HCT116 (cell line): ENCODE measurements at regions not wholly inside any gene's neighbourhood (a gene's known extent, or its start where the extent isn't known, plus 50 kb on each side); places are given as distances from the start of the nearest gene placed in this dataset.

ENCODE experiments used
- ATAC-seq: fragments of 200-7000 bp; cut with Tn5 transposase; 2 replicates; pipeline ENCODE4 v1.9.1; 2020; ENCODE audit warnings: mild to moderate bottlenecking, moderate library complexity
- BruUV-seq: library from RNA; stranded (reverse); fragments of 400-500 nt; replicated peaks from 2 replicates; lab custom pipeline; 2021; lab: Mats Ljungman, UMichigan
- CTCF ChIA-PET: fragments of 300-600 bp; sonication (Branson Sonifier 250); formaldehyde crosslinking; loops from one replicate; lab custom pipeline; 2021; ENCODE audit warnings: antibody characterized with exemption; lab: Charles Lee
- POLR2A ChIA-PET: fragments of 300-600, 350-600 bp; sonication (Branson Sonifier 250); formaldehyde crosslinking; loops from one replicate; lab custom pipeline; 2021; ENCODE audit warnings: antibody characterized with exemption; lab: Charles Lee
- RAD21 ChIA-PET, 2 experiments: fragments of 300-600 bp; sonication (Branson Sonifier 250); formaldehyde crosslinking; loops; one replicate each; lab custom pipeline; 2023; ENCODE audit warnings: low total read pairs in 2 of 2; ENCODE audit not compliant: uncharacterized antibody in 2 of 2, unreplicated experiment in 2 of 2, low non-redundant PET in 1 of 2; lab: Charles Lee
- DNase-seq: peaks from one replicate; pipeline ENCODE4 v3.0.0-alpha.2; 2010; ENCODE audit warnings: low read depth, low spot score
- H2AFZ ChIP-seq: fragments of 200-600 bp; shearing (Covaris generic), sonication (generic); 2 replicates; pipeline ENCODE4 v1.6.1; 2017; ENCODE audit warnings: low read depth, mixed run types, mixed read lengths, antibody characterized with exemption, low read length; ENCODE audit not compliant: poor library complexity, severe bottlenecking
- H3K27ac ChIP-seq: 2 replicates; pipeline ENCODE4 v1.5.1; 2012; ENCODE audit warnings: low read depth, low read length
- H3K27me3 ChIP-seq: fragments of 200-600 bp; sonication (generic); 2 replicates; pipeline ENCODE4 v1.6.1; 2016; ENCODE audit warnings: mixed run types, low read length, mixed read lengths; ENCODE audit not compliant: insufficient read depth
- H3K36me3 ChIP-seq, 2 experiments: fragments of 200-500 bp in 1 of 2; fragments of 200-600 bp in 1 of 2; sonication (Bioruptor generic) in 1 of 2; sonication (generic) in 1 of 2; 2 replicates each; pipeline versions ENCODE4 v1.5.1 to v1.6.1; 2014 to 2016; ENCODE audit warnings: low read length in 2 of 2, inconsistent platforms in 1 of 2, mixed read lengths in 1 of 2, mixed run types in 1 of 2; ENCODE audit not compliant: insufficient read depth in 2 of 2, control insufficient read depth in 1 of 2
- H3K4me1 ChIP-seq, 2 experiments: fragments of 200-600 bp in 1 of 2; sonication (generic) in 1 of 2; 2 replicates each; pipeline versions ENCODE4 v1.5.1 to v1.6.1; 2012 to 2017; ENCODE audit warnings: low read length in 2 of 2, inconsistent platforms in 1 of 2, mild to moderate bottlenecking in 1 of 2, mixed read lengths in 1 of 2, mixed run types in 1 of 2, moderate library complexity in 1 of 2; ENCODE audit not compliant: insufficient read depth in 2 of 2, control insufficient read depth in 1 of 2
- H3K4me2 ChIP-seq: fragments of 200-600 bp; sonication (generic); 2 replicates; pipeline ENCODE4 v1.6.1; 2017; ENCODE audit warnings: mixed run types, low read length, mixed read lengths
- H3K4me3 ChIP-seq, 2 experiments: fragments of 200-600 bp in 1 of 2; sonication (generic) in 1 of 2; replicated peaks in 1 of 2; 2 replicates each; pipeline ENCODE4 v1.5.1; 2011 to 2016; ENCODE audit warnings: low read length in 2 of 2, control low read depth in 1 of 2, low read depth in 1 of 2, mild to moderate bottlenecking in 1 of 2, mixed read lengths in 1 of 2, mixed run types in 1 of 2
- H3K79me2 ChIP-seq: fragments of 200-600 bp; sonication (generic); 2 replicates; pipeline ENCODE4 v1.6.1; 2017; ENCODE audit warnings: mild to moderate bottlenecking, mixed run types, low read length, moderate library complexity, mixed read lengths; ENCODE audit not compliant: insufficient read depth
- H3K9ac ChIP-seq: fragments of 200-600 bp; sonication (generic); 2 replicates; pipeline ENCODE4 v1.6.1; 2016; ENCODE audit warnings: low read length, mixed read lengths
- H3K9me2 ChIP-seq: fragments of 200-600 bp; sonication (generic), shearing (Covaris generic); 2 replicates; pipeline ENCODE4 v1.6.1; 2017; ENCODE audit warnings: mixed run types, mild to moderate bottlenecking, moderate library complexity; ENCODE audit not compliant: insufficient read depth
- H3K9me3 ChIP-seq, 2 experiments: fragments of 200-500 bp in 1 of 2; fragments of 200-600 bp in 1 of 2; sonication (Bioruptor generic) in 1 of 2; sonication (generic) in 1 of 2; 2 replicates each; pipeline ENCODE4 v1.6.1; 2014 to 2017; ENCODE audit warnings: low read length in 2 of 2, mixed read lengths in 2 of 2, inconsistent platforms in 1 of 2, low read depth in 1 of 2, mild to moderate bottlenecking in 1 of 2, mixed run types in 1 of 2, moderate library complexity in 1 of 2; ENCODE audit not compliant: control insufficient read depth in 1 of 2, insufficient read depth in 1 of 2
- H4K20me1 ChIP-seq: fragments of 200-600 bp; sonication (generic), shearing (Covaris generic); 2 replicates; pipeline ENCODE4 v1.6.1; 2017; ENCODE audit warnings: mixed run types, mild to moderate bottlenecking, moderate library complexity; ENCODE audit not compliant: insufficient read depth
- ATF3 ChIP-seq: IDR thresholded peaks from 2 replicates; pipeline ENCODE4 v1.6.1; 2012
- CBX3 ChIP-seq: IDR thresholded peaks from 2 replicates; pipeline ENCODE4 v1.6.1; 2012; ENCODE audit warnings: low read depth
- POLR2AphosphoS5 ChIP-seq: IDR thresholded peaks from 2 replicates; pipeline ENCODE4 v1.6.1; 2011; ENCODE audit warnings: mild to moderate bottlenecking, low read depth, low read length, moderate library complexity
- REST ChIP-seq: IDR thresholded peaks from 2 replicates; pipeline ENCODE4 v1.6.1; 2012; ENCODE audit warnings: low read depth
- SIN3A ChIP-seq: IDR thresholded peaks from 2 replicates; pipeline ENCODE4 v1.6.1; 2012; ENCODE audit warnings: low read depth
- SRF ChIP-seq: IDR thresholded peaks from 2 replicates; pipeline ENCODE4 v1.6.1; 2012; ENCODE audit warnings: low read depth
- YY1 ChIP-seq: IDR thresholded peaks from 2 replicates; pipeline ENCODE4 v1.6.1; 2011; ENCODE audit warnings: low read length, low read depth, moderate library complexity, mild to moderate bottlenecking; ENCODE audit not compliant: insufficient replicate concordance; ENCODE audit errors: extremely low read depth
- ZFX ChIP-seq: fragments of 450-650 bp; IDR thresholded peaks from 2 replicates; pipeline ENCODE4 v1.6.1; 2017
- intact Hi-C: fragments of 100-400 bp; cut with micrococcal nuclease; formaldehyde crosslinking; loops from 2 replicates; pipeline ENCODE4 v1.10.0; 2022

- H3K79me2 ChIP-seq = no peaks in the 10 kb centered on the region
- H3K9ac ChIP-seq = no peak overlapping the region
- H3K27ac ChIP-seq = no peak overlapping the region
- TF ChIP-seq ATF3 (no peak), ZFX (no peak), POLR2AphosphoS5 (no peak), REST (no peak), SRF (no peak), CBX3 (no peak), SIN3A (no peak), YY1 (no peak)
- intact Hi-C loops = no loop called here
- ChIA-PET CTCF (no interaction called here), RAD21 (no interaction called here), POLR2A (no interaction called here)
- H3K9me3 ChIP-seq = peaks cover 9 to 16% of the 10 kb centered on the region in 2 experiments; a peak in 3 of 4 replicates
- no TSS peak for BruUV-seq
- H3K36me3 ChIP-seq = no peaks in the 10 kb centered on the region
- H3K27me3 ChIP-seq = no peaks in the 10 kb centered on the region
- H3K4me2 ChIP-seq = no peak overlapping the region
- no peak for ATAC-seq
- DNase-seq = no peak
- H4K20me1 ChIP-seq = no peaks in the 10 kb centered on the region
- H3K9me2 ChIP-seq = no peaks in the 10 kb centered on the region
- no peak overlapping the region for H3K4me3 ChIP-seq
- no peaks in the 10 kb centered on the region for H3K4me1 ChIP-seq
- no peak overlapping the region for H2AFZ ChIP-seq
Measured at GRCh38 chr5:18375641-18376040, 741.4 kb downstream of the TAF11L14 start.
